ENCODE measurements at regions not wholly inside any gene's neighbourhood (a gene's known extent, or its start where the extent isn't known, plus 50 kb on each side); places are given as distances from the start of the nearest gene placed in this dataset.
"Not testable (repeated sequence)": the region's sequence is repeated elsewhere in the genome, so short reads cannot be mapped to it uniquely, and the experiment has no call there.

DNA sequence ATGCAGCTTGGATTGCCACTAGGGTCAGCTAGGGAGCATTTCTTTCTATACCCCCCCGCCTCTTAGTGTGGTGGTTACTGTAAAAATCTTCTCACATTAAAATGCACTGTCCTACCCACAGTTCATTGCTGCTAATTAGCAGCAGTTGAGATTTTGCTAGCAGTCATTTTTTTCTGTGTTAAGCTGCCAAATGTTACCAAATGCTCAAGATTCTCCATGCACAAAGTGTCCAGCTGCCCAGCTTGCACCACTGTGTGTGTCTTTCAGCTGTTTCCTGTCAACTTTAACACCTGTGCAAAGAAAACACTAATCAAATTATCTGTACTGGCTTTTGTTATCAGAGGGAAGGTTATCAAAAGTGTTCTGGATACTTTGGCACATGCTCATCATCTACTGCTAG lies 679.3 kb downstream of the NR4A2 start:
- no peak for DNase-seq

DNA sequence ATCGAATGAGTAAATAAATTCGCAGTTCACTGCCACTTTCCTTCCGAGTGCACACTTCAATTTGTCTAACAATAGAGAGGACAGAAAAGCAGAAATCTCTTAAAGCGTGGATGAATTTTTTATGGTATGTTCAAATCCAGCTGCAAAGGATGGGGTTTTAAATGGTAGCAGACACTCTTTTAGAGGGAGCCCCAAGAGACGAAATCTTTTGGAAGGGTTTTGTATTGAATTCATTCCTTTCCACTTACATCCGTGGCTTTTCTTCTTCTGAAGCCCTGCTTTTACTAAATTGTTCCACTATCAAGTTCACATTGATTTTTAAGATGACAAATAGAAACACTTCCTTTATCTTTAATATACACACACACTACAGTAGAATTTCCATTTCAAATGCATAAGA lies 680.7 kb downstream of the NR4A2 start:
- DNase-seq = no peak

DNA sequence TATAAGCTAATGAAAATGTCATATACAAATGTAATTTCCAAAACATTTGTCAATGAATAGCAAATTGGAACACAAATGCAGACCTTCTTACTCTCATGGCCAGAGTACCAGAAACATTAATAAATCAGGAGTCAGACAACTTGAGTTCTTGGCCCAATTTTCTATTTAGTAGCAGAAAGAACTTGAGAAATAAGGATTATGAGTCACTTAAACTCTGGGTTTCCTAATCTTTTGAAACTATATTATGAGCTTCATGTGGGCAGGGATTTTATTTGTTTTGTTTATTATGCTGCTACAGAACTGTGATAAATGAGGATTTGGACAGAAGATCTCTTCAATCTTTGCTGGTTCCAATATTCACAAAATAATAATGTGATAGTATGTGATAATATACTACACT lies 686.7 kb downstream of the NR4A2 start:
- DNase-seq = no peak

DNA sequence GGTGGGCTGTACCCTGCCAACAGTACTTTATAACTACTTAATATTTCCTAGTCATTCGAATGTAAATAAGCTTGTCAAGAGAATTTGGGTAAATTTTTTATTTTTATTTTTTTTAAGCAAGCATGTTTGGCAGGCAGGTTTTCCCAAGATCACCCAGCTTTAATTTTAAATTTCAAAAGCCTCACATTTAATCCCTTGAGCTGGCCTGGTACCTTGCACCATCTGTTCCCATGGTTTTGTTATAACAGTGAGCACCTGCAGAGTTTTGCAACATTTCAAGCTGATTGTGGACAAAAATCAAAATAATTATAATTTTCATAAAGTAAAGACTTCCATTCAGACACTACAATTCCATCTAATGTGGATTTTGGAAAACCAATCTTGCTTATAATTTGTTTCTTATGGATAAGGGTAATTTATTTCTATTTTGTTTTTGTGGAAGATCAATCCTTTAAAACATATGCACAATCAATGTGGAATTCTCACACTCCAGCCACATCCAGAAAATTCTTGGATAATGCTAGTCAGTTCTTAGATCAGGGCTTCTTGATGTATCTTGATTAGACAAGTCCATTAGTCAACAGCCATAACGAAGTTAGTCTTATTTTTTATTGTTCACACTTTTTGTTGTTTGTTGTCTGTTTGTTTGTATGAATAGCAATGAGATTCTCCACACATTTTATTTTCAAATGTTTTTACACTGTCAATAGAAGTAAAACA lies 689.3 kb downstream of the NR4A2 start:
- no peak for DNase-seq

DNA sequence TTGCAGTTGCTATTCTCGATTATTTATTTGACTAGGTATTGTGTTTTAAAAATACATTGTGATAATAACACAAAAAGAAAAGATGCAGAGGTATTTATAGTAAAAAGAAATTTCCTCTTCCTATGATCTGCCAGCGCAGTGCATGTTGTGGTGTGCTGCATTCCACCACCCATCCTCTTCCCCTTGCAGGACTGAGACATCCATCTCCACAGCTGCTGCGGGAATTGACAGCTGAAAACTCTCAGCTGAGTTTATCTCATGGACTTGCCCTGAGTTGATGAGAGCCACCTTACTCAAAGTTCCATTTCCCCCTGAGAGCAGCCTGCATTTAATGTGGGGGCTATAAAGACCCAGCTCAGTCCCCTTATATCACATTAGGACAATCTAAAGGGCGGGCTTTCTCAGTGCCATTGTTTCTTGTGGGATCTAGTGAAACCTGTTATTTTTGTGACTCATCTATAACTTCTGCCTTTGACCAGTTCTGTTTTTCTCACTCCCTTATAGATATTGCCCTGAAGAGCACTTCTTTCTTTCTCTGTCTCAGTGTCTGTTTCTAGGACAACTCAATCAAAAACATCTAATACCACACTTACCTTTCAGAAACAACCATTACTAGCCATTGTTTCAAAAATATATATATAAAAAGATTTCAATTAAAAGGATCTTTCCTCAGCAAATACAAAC lies 698.5 kb downstream of the NR4A2 start:
- DNase-seq = peak; percentile 59 to 62

DNA sequence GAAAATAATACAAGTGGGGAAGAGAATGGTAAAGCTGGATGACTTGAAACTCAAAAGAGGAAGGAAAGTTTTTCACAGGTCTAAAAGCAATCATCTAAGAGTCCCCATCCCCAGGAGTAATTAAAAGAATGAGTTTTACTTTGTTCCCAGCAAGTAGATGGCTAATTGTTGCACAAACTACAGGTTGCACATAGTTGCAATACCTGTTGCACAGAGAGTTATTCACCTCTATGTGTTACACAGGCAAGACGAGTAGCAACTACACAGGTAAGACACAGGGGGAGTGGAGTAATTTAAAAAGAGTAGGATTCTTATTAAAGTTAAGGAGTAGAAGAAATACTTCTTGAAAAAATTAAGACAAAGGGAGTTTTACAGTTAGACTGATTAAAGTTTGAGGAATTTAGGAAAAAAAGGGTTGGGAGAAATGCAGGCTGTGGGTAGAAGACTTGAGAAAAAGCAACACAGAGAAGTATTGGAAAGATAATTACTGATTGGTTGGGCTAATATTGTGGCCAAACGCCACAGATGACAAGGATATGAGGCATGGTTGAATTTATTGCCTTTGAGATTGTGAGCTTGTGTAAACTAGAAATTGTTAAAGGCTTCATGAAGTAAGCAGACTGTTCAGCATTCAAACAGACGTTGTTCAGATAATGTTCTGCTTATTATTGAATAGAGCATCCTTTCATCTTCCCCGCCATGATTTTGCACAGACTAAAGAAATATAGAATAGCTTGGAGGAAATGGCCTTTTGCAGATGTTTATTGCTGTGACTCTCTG lies 699.3 kb downstream of the NR4A2 start:
- DNase-seq = no peak

DNA sequence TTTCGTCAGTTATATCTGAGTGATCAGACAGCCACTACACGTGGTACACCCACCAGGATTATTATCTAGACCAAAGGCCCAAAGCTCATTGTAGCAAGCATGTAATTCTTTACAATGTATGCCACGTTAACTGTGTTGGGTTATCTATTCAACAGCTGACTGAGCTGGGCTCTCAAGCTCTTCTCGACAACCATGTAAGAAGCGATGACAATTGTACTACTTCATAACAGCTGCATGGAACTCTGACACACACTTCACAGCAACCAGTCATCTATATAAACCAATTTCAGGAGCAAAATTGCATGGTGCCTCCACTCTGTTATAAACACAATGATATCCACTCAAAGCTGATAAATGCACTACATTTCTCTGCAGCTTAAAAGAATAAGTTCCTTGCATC lies 701.8 kb downstream of the NR4A2 start:
- no peak for DNase-seq

DNA sequence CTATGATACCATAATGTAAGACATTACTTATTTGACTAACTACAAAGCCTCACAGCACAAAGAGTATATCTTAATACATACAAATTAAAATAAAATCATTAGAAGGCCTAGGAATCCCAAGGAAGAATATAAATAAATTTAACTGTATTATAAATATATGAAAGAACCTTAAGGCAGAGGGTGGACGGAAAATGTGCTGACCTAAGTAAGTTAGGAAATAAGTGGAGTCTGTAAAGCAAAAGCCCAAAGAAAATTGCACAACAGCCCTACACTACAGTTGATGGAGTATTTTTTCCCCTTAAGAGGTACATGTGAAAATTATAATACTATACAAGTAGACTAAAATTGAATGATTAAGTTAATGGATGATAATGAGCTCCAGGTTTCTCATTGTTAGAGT lies 710.1 kb downstream of the NR4A2 start:
- no peak for DNase-seq

DNA sequence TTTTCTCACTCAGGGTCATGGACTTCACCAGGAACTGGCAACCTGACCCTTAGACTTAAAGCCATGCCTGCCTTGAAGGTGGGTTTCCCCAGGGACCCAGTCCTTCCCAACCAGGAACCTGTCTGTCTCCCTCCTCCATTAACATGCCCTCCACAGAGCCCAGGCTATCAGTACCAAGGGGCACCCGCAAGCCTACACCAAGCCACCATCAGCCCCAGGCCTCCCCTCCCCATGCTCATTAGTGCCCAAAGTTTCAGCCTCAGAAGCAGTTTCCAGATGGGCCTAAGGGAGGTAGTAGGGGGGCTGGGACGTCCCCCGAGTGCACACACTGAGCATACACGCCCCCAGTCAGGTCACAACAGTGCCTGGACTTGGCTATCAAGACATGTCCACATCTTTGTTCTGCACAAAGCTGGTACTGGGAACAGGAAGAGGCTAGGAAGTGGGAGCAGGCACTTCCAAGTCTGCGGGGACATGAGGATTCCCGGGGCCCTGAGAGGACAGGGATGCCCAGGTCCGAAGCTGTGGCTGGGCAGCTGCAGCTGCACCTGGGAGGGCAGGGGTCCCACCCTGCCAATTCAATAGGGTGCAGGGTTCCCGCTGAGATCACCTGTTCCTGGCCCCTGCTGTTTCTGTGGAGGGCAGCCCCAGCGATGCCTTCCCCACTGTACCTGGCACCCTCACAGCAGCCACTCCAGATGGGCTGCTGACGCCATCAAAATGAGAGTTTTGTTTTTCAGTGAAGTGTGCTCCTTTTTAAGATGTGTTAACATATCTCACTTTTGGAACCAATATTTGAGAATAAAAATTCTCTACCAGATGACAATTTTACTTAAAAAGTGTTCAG lies 731.4 kb downstream of the NR4A2 start:
- DNase-seq = no peak

DNA sequence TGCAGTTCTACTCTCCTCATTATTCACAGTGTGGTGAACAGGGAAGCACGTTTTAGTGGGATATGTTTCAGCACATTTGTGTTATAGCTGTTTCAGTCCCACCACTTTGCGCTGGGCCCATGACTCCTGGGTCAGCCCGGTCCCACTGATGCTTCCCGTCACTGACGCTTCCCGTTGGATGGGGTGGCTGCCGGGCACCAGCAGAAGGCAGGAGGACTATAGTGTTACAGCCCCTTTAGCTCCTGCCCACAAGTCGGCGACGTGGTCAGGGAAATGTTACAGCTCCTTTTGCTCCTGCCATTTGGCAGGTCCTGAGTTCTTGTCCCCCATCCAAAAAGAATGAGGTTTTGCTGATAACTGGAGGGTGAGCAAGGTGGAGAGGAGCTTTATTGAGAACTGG lies 732.2 kb downstream of the NR4A2 start:
- DNase-seq = no peak

DNA sequence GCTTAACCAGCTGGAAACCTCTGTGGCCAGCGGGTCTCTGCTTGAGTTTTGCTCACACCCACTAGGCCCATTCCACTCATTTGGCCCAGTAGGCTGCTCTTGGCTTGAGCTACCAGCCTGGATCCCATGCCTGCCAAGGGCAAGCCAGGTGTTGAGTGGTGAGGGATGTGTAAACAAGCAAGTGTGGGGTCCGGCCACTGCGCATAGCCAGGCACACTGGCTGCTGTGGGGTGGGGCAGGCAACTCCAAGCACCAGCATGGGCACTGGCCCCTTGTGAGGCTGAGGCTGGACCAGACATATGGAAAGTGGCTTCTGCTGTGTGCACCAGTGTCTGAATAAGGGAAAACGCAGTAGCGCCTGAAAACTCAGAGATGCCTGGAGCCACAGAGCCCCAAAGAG lies 732.7 kb downstream of the NR4A2 start:
- no peak for DNase-seq

DNA sequence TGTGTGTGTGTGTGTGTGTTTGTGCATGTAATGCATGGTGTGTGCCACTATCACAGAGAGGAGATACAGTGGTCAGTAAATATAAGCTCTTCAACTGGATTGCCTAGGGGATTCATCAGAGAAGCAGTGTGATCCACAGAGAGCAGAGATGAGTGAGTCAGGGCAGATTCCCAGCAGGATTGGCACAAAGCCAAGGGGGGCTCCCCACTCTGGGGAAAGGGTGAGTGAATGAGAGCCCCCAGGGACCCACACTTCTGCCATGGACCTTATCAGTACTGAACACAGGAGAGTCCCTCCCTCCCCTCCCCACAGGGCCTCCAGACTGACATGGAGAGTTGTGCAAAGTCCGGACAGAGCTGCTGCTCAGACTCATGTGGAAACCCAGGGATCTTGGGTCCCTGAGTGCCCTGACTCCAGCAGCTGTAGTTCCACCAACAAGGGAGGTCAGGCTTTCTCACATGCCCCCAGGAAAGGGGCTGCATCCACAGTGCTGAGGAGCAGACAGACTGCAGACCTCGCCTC lies 748.8 kb downstream of the NR4A2 start:
- DNase-seq = no peak

DNA sequence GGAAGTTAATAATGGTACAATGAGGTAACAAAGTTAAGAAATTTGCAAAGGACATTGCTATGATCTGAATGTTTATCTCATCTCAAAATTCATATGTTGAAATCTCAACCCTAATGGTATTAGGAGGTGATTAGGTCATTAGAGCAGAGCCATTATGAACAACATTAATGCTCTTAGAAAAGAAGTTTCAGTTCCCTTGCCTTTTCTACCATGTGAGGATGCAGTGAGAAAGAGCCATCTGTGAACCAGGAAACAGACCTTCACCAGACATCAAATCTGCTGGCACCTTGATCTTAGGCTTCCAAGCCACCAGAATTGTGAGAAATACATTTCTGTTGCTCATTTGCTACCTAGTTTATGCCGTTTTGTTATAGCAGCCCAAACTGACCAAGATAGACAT lies 757.6 kb downstream of the NR4A2 start:
- DNase-seq = no peak

DNA sequence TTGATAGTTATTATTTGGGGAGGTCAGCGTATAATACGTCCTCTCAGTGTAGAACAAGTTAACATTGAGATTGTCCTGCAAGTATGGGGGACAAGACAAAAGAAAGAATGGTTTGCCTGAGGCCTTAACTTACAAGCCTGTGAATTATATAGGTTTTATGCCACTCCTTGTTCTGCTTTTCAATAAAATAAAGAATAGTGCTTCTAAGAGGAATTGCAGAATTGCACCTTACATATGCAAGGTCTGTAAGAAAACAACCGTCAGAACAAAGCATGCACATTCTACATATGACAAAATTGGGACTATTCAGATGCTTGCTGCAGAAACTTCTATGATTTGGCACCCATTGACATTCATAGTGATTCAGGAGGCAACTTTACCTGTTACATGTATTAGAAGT lies 785.0 kb downstream of the NR4A2 start:
- no peak for DNase-seq

DNA sequence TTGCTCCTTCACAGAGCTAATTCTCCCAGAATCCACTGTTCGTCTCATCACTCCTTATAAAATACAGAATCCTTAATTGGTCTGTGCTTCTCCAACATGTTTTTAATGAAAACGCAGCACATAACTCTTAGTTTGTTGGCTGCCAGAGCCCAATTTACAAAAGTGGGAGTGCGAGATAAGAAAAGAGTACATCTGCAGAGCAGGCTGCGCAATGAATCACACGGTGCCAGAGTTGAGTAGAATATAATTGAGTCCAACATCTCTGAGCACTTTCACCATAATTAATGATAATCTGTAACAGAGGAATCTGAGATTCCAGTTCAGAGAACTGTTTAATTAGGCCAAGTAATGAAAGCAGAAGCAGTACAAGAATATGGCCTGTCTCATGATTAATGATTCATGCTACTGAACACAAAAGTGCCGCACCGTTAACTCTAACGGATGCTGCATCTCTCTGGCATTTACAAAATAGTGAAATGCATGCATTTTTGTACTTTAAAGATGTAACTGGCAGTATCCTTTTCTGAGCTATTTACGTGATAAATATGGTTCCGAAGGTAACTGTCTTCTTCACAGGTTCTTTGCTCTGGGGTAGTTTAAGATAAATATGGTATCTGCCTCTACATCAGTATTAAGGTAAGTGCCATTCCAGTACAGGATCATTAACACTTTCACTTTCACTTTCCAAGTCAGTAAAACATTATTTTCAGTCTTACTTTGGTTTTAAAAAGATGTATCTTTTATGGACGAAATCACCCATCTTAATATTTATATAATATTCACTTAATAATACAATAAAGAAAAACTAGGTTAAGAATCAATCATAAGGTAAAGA lies 785.6 kb downstream of the NR4A2 start:
- no peak for DNase-seq

DNA sequence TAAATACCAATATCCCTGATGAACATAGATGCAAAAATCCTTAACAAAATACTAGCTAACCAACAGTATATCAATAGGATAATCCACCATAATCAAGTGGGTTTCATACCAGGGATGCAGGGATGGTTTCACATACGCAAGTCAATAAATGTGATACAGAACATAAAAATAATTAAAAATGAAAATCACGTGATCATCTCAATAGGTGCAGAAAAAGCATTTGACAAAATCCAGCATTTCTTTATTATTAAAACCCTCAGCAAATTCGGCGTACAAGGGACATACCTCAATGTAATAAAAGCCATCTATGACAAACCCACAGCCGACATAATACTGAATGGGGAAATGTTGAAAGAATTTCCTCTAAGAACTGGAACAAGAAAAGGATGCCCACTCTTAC lies 793.5 kb downstream of the NR4A2 start:
- DNase-seq = not testable (repeated sequence)

DNA sequence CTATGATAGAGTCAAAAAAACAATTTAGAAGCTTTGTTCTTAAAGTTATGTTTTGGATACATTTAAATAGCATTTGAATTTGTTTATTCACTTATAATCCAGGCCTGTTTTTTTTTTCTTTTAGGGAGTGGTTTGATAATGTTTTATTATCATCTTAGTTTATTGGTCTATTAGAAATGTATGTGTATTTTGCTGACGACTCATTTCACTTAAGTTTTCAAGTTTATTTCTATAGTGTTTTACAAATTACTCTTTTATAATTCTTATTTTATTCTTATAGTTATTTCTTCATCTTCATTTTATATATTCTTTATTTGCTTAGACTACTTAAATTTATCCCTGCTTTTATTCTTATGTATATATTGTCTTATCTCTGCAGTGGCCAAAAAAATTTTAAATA lies 804.5 kb downstream of the NR4A2 start:
- DNase-seq = no peak

DNA sequence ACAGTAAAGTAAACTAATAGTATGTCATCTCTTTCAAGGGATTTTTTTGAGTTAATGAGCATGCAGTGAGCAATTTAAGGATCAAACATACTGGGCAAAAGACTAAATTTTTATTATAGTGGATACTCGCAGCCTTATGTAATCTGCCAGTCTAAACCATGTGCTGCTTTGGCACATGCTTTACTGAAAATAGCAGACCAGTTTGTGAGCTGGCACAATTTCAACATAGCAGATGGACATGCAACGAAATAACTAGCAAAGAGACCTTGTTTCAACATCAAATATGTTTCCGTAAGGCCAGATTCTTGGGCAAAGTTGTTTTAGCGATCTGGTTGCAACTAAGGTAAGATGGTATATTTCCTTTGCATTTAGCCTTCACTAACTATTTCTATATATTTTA lies 807.3 kb downstream of the NR4A2 start:
- no peak for DNase-seq

DNA sequence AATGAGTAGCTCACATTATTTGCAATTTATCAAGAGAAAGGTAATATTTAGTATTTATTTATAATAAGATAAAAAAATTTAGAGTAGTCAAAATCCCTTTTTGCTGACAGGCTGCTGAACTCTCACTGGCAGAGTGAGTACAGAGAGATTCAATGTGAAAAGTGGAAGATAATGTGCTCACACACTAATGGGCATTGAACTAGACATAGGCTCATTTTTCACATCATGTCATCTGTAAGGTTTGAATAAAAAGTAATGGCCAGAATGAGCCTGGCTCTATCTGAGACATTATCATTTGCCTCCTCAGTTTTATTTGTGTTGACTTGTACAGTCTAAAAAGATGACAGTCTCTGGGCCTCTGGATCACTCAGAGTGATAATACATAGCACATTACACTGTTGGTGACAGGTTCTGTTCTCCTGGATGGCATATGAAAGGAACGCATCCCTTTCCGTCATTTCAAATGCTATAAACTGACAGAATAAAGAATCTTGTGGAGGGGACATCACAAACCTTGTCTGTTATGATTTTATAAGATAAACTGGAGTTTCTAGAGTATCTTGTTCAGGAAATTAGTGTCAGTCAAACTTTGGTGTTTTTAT lies 812.9 kb downstream of the NR4A2 start:
- DNase-seq = no peak

DNA sequence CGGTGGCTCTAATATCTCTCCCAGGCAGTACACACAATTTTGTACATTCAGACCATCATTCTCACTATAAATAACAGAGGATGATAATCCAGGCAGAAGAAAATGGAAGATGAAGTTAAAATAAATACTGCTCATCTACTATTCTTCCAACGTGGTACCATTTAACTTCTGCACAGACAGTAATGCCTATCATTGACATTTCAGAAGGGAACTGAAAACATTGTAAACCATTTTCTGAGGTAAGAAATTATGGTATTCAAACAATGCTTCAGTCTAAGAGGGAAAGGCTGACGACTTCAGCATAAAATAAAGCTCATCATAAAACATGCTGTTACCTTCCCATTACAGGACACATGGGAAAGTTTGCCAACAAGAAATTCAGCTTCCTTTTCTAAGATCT lies 814.4 kb downstream of the NR4A2 start:
- no peak for DNase-seq

DNA sequence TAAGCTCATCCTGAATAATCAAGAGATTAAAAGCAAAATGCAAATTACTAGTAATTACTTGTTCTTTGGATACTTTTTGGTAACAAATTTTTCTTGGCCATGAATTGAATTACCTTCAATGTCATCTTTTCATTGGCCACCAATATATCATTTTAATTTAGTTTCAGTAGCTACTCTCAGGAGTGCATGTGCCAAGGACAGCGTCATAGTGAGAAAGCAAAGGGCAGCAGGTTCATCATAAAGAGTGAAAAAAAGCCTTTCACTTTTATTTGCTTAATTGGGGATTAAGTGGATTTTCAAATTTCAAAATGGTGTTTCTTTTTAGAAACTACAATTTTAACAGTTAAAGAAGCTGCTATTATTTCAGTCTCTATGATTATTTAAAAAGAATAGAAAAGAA lies 815.2 kb downstream of the NR4A2 start:
- DNase-seq = no peak

DNA sequence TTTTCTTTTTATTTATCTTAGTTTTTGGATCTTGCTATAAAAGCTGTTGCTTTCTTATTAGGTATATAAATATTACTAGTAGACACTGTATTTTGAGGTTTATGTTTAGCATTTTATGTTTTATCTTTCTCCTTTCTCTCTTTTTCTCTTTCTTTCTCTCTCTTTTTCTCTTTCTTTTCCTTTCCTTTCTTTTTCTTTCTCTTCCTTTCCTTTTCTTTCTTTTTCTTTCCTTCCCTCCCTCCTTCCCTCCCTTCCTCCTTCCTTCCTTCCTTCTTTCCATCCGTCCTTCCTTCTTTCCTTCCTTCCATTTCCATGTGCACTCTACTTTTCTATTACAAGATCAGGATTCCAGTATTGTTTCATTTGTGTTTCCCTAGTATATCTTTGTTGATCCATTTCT lies 814.8 kb downstream of the KCNJ3 start:
- no peak for DNase-seq
